WTC11 (cell line): ENCODE measurements at regions not wholly inside any gene's neighbourhood (a gene's known extent, or its start where the extent isn't known, plus 50 kb on each side); places are given as distances from the start of the nearest gene placed in this dataset.

ENCODE experiments used
- CTCF ChIP-seq: fragments of 200-600 bp; IDR thresholded peaks from 2 replicates; pipeline ENCODE4 v1.8.0; 2022; ENCODE audit warnings: antibody characterized with exemption
- FOXK1 ChIP-seq: sonication (generic); formaldehyde crosslinking; IDR thresholded peaks from 2 replicates; pipeline ENCODE4 v1.8.0; 2022; ENCODE audit warnings: mild to moderate bottlenecking, moderate library complexity, missing genetic modification reagents
- JUN ChIP-seq: sonication (generic); formaldehyde crosslinking; IDR thresholded peaks from 2 replicates; pipeline ENCODE4 v1.8.0; 2023; ENCODE audit warnings: mild to moderate bottlenecking, missing genetic modification reagents
- KAT7 ChIP-seq: sonication (generic); formaldehyde crosslinking; IDR thresholded peaks from 2 replicates; pipeline ENCODE4 v1.8.1; 2023; ENCODE audit warnings: missing genetic modification reagents, mild to moderate bottlenecking, borderline replicate concordance
- MLX ChIP-seq: sonication (generic); formaldehyde crosslinking; IDR thresholded peaks from 2 replicates; pipeline ENCODE4 v1.8.1; 2023; ENCODE audit warnings: mild to moderate bottlenecking, missing genetic modification reagents, moderate library complexity
- NFYB ChIP-seq: sonication (generic); formaldehyde crosslinking; conservative IDR thresholded peaks from 2 replicates; pipeline ENCODE4 v1.8.0; 2022; ENCODE audit warnings: low read depth, missing genetic modification reagents
- SMAD4 ChIP-seq: sonication (generic); formaldehyde crosslinking; IDR thresholded peaks from 2 replicates; pipeline ENCODE4 v1.8.0; 2022; ENCODE audit warnings: mild to moderate bottlenecking, missing genetic modification reagents
- TCF7 ChIP-seq: sonication (generic); formaldehyde crosslinking; IDR thresholded peaks from 2 replicates; pipeline ENCODE4 v1.8.0; 2022; ENCODE audit warnings: mild to moderate bottlenecking, low read depth, missing genetic modification reagents, moderate library complexity
- USF2 ChIP-seq: sonication (generic); formaldehyde crosslinking; IDR thresholded peaks from 2 replicates; pipeline ENCODE4 v1.8.1; 2023; ENCODE audit warnings: mild to moderate bottlenecking, missing genetic modification reagents, moderate library complexity
- ZNF121 ChIP-seq: sonication (generic); formaldehyde crosslinking; IDR thresholded peaks from 2 replicates; pipeline ENCODE4 v1.8.0; 2023; ENCODE audit warnings: missing genetic modification reagents
- ZNF138 ChIP-seq: sonication (generic); formaldehyde crosslinking; conservative IDR thresholded peaks from 2 replicates; pipeline ENCODE4 v1.8.1; 2022; ENCODE audit warnings: mild to moderate bottlenecking, moderate library complexity, missing genetic modification reagents
- ZNF232 ChIP-seq: sonication (generic); formaldehyde crosslinking; IDR thresholded peaks from 2 replicates; pipeline ENCODE4 v1.8.0; 2022; ENCODE audit warnings: mild to moderate bottlenecking, missing genetic modification reagents
- TF ChIP-seq, protein P1 (sequence below): sonication (generic); formaldehyde crosslinking; IDR thresholded peaks from 2 replicates; pipeline ENCODE4 v1.8.1; 2022; ENCODE audit warnings: mild to moderate bottlenecking, missing genetic modification reagents, moderate library complexity, borderline replicate concordance

DNA sequence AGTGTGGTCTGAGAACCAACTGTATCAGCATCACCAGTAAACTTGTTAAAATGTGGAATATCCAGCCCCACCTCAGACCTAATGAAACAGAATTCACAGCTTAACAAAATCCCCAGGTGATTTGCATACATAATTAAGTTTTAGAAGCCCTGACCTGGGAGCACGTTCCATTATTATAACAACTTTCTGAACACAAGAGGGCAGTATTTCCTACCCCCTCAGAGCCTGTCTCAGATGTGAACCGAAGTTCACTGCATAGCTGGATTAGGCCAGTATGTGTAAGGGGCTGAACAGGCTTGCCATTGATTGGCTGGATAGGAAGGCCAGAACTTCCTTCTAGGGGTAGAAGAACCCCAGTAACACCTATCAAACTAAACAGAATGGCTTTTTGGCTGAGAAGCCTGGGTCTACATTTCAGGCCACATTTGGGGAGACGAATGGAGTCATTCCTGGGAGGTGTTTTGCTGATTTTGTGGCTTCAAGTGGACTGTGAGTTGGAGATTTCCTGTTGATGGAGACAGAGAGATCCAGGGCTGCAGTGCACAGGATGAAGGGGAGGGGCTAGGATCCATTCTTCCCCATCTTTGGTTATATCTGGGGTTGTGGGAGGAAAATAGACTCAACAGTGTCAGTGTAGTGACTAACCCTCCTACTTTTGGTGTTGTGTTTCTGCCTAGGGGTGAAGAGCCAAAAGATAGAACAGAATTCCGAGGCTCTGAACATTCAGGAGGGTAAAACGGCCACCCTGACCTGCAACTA is 94.7 kb upstream of the OR4E1 start:
- TF ChIP-seq ZNF138 (CRISPR knock-in tag) = no peak
- no peak for TF ChIP-seq NFYB
- no peak for TF ChIP-seq USF2 (CRISPR knock-in tag)
- TF ChIP-seq, protein P1, sequence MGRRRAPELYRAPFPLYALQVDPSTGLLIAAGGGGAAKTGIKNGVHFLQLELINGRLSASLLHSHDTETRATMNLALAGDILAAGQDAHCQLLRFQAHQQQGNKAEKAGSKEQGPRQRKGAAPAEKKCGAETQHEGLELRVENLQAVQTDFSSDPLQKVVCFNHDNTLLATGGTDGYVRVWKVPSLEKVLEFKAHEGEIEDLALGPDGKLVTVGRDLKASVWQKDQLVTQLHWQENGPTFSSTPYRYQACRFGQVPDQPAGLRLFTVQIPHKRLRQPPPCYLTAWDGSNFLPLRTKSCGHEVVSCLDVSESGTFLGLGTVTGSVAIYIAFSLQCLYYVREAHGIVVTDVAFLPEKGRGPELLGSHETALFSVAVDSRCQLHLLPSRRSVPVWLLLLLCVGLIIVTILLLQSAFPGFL = no peak
- TF ChIP-seq CTCF = no peak
- TF ChIP-seq ZNF121 = no peak
- no peak for TF ChIP-seq JUN (CRISPR knock-in tag)
- no peak for TF ChIP-seq SMAD4 (CRISPR knock-in tag)
- TF ChIP-seq ZNF232 (CRISPR knock-in tag) = no peak
- TF ChIP-seq KAT7 (CRISPR knock-in tag) = no peak
- TF ChIP-seq MLX (CRISPR knock-in tag) = no peak
- no peak for TF ChIP-seq FOXK1 (CRISPR knock-in tag)
- no peak for TF ChIP-seq TCF7 (CRISPR knock-in tag)
